ACC112 (cell line): ENCODE measurements at regions not wholly inside any gene's neighbourhood (a gene's known extent, or its start where the extent isn't known, plus 50 kb on each side); places are given as distances from the start of the nearest gene placed in this dataset.
"Not testable (repeated sequence)": the region's sequence is repeated elsewhere in the genome, so short reads cannot be mapped to it uniquely, and the experiment has no call there.

Experiments
- H2AFZ ChIP-seq: fragments of 200-600 bp; sonication (generic); one replicate; pipeline ENCODE4 v1.6.0; 2017; ENCODE audit warnings: antibody characterized with exemption, low read length; ENCODE audit not compliant: unreplicated experiment
- H3K27ac ChIP-seq: fragments of 200-600 bp; sonication (generic); 2 replicates; pipeline ENCODE4 v1.5.1; 2014; ENCODE audit warnings: low read depth, mild to moderate bottlenecking, antibody characterized with exemption, low read length, moderate library complexity
- H3K27me3 ChIP-seq: fragments of 200-600 bp; sonication (generic); 2 replicates; pipeline ENCODE4 v1.6.1; 2014; ENCODE audit warnings: mild to moderate bottlenecking, antibody characterized with exemption, low read length, moderate library complexity, mixed read lengths; ENCODE audit not compliant: insufficient read depth
- H3K36me3 ChIP-seq: fragments of 200-600 bp; sonication (generic); 2 replicates; pipeline ENCODE4 v1.6.1; 2016; ENCODE audit warnings: mild to moderate bottlenecking, antibody characterized with exemption, low read length, moderate library complexity, mixed read lengths; ENCODE audit not compliant: insufficient read depth
- H3K4me1 ChIP-seq: fragments of 200-600 bp; sonication (generic); one replicate; pipeline ENCODE4 v1.6.1; 2016; ENCODE audit warnings: low read length, mixed read lengths; ENCODE audit not compliant: insufficient read depth, unreplicated experiment, control insufficient read depth
- H3K4me3 ChIP-seq: fragments of 200-600 bp; sonication (generic); 2 replicates; pipeline ENCODE4 v1.5.1; 2014; ENCODE audit warnings: mild to moderate bottlenecking, low read depth, low read length
- H3K79me2 ChIP-seq: fragments of 200-600 bp; sonication (generic); one replicate; pipeline ENCODE4 v1.6.0; 2016; ENCODE audit warnings: low read length; ENCODE audit not compliant: control insufficient read depth, unreplicated experiment, insufficient read depth

DNA sequence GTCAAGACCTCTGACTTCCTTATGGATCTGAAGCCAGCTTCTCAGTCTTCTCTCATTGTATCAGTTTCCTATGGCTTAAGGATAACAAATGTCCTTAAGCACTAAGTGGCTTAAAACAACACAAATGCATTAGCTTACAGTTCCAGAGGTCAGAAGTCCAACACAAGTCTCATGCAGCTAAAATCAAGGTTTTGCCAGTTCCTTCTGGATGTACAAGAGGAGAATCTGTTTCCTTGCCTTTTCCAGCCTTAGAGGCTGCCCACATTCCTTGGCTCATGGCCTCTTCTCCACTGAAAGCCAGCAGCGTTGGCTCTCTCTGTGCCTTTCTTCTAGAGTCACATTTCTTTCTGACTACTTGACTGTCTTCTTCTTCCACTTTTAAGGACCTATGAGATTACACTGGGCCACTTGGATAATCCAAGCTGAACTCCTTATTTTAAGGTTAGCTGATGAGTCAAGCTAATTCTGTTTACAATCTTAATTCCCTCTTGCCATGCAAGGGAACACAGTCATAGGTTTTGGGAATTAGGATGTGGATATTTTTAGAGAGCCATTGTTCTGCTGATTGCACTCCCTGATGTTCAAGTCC, 179.0 kb downstream of the BCAS1 start:
- Histone ChIP-seq H2AFZ (no peak overlapping the region), H3K27ac (peak overlapping the region; percentile 58), H3K79me2 (no peaks in the 10 kb centered on the region)

GRCh38 chr20:53890443-53891305, 179.7 kb downstream of the BCAS1 start:
- Histone ChIP-seq H3K79me2 (no peaks in the 10 kb centered on the region), H3K36me3 (no peaks in the 10 kb centered on the region), H3K27me3 (no peaks in the 10 kb centered on the region), H2AFZ (peak overlapping the region; percentile 57), H3K27ac (peak overlapping the region; percentile 58), H3K4me1 (peaks cover 31% of the 10 kb centered on the region), H3K4me3 (no peak overlapping the region)

More for the DNA sequence above, 179.0 kb downstream of the BCAS1 start:
- Histone ChIP-seq H3K4me3 (no peak overlapping the region), H3K27me3 (no peaks in the 10 kb centered on the region), H3K4me1 (peaks cover 31% of the 10 kb centered on the region), H3K36me3 (no peaks in the 10 kb centered on the region)

GRCh38 chr20:53889411-53890148, 180.8 kb downstream of the BCAS1 start:
- Histone ChIP-seq H3K4me3 (no peak overlapping the region), H3K27ac (no peak overlapping the region), H3K4me1 (peaks cover 36% of the 10 kb centered on the region), H3K27me3 (no peaks in the 10 kb centered on the region), H2AFZ (no peak overlapping the region), H3K36me3 (no peaks in the 10 kb centered on the region), H3K79me2 (no peaks in the 10 kb centered on the region)

- no peak overlapping the region for H2AFZ ChIP-seq
- peaks cover 37% of the 10 kb centered on the region for H3K4me1 ChIP-seq
- H3K79me2 ChIP-seq: no peaks in the 10 kb centered on the region
- no peaks in the 10 kb centered on the region for H3K27me3 ChIP-seq
- H3K36me3 ChIP-seq: no peaks in the 10 kb centered on the region
- no peak overlapping the region for H3K27ac ChIP-seq
- H3K4me3 ChIP-seq: no peak overlapping the region
Observed at GRCh38 chr20:53888951-53889350, 181.4 kb downstream of the BCAS1 start.

DNA sequence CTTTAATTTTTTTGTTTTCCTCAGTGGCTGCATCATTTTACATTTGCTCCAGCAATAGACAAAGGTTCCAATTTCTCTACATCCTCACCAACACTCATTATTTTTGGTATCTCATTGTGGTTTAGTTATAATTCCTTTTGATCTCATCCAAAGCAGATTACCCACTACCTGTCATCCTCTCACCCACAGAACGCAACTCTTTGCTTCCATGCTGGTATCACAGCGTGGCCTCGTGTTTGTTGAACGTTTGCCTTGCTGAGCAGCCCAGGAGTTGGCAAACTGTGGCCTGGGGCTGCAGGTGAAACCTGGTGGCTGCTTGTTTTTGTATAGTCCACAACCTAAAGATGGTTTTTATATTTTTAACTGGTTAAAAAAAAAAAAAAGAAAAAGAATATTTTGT, 181.9 kb downstream of the BCAS1 start:
- no peaks in the 10 kb centered on the region for H3K79me2 ChIP-seq
- H2AFZ ChIP-seq: no peak overlapping the region
- H3K4me3 ChIP-seq: no peak overlapping the region
- H3K4me1 ChIP-seq: peaks cover 39% of the 10 kb centered on the region
- no peak overlapping the region for H3K27ac ChIP-seq
- H3K27me3 ChIP-seq: no peaks in the 10 kb centered on the region
- no peaks in the 10 kb centered on the region for H3K36me3 ChIP-seq

DNA sequence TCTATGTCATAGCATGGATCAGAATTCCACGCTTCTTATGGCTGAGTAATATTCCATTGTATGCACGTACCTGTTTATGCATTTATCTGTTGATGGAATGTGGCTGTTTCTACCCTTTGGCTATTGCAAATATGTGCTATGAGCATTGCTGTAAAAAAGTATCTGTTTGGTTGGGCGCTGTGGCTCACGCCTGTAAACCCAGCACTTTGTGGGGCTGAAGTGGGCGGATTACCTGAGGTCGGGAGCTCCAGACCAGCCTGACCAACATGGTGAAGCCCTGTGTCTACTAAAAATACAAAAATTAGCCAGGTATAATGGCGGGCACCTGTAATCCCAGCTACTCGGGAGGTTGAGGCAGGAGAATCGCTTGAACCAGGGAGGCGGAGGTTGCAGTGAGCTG, 182.4 kb downstream of the BCAS1 start:
- H3K27me3 ChIP-seq: no peaks in the 10 kb centered on the region
- H3K27ac ChIP-seq: no peak overlapping the region
- H3K79me2 ChIP-seq: no peaks in the 10 kb centered on the region
- H2AFZ ChIP-seq: no peak overlapping the region
- peaks cover 39% of the 10 kb centered on the region for H3K4me1 ChIP-seq
- no peaks in the 10 kb centered on the region for H3K36me3 ChIP-seq
- H3K4me3 ChIP-seq: no peak overlapping the region

DNA sequence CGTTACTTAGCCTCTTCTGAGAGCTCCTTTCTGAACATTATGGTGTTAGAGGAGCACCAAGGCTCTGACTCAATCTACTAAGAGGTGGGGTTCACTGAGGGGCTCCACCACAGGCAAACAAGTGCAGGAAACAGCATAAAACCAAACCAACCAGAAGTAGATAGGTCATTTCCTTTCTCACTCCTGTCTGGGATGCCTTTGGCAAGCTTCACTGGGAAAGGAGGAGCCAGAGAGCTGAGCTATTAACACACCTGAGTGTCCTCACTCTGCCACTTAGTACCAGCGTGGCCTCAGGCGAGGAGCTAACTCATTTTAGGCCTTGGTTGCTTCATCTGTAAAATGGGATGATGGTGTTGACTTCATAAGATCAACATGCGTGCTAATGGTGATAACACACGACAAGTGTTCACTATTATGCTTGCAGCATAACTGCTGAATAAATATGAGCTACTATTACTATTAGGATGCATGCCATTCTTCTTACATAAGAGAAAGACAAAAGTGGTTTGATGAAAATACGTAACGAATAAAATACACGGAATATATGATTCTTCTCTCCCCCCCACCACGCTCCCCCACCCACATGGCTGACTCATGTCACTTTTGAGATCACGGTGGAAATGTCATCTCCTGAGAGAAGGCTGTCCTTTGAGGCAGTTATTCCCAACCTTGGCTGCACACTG, 185.4 kb downstream of the BCAS1 start:
- peaks cover 16% of the 10 kb centered on the region for H3K4me1 ChIP-seq
- no peaks in the 10 kb centered on the region for H3K79me2 ChIP-seq
- no peaks in the 10 kb centered on the region for H3K36me3 ChIP-seq
- H3K27ac ChIP-seq: no peak overlapping the region
- no peaks in the 10 kb centered on the region for H3K27me3 ChIP-seq
- no peak overlapping the region for H3K4me3 ChIP-seq
- H2AFZ ChIP-seq: no peak overlapping the region

DNA sequence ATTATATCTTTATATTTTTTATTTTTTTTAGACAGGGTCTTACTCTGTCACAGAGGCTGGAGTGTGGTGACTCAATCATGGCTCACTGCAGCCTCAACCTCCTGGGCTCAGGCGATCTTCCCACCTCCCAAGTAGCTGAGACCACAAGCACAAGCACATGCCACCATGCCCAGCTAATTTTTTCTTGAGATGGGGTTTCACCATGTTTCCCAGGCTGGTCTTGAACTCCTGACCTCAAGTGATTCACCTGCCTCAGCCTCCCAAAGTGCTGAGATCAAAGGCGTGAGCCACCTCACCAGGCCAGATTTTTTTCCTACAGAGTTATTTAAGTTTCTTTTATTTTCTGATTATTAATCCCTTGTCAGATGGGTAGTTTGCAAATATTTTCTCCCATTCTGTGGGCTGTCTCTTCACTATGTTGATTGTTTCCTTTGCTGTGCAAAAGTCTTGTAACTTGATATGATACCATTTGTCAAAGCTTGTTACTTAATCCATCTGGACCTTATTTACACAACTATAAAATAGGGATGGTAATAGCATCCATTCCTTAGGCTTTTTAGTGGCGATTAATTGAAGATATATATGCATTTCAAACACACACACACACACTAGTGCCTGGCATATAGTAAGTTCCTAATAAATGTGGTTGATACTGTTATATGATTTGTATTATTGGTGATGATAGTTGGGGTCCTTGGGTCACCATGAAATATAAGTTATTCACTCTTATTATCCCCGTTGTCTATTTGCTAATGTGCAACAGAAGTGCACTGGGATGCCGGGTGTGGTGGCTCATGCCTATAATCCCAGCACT, 187.1 kb downstream of the BCAS1 start:
- H3K36me3 ChIP-seq: no peaks in the 10 kb centered on the region
- H2AFZ ChIP-seq: no peak overlapping the region
- H3K27ac ChIP-seq: peak overlapping the region; percentile 37; the same call in 1 of the 2 replicates
- peaks cover 16% of the 10 kb centered on the region for H3K4me1 ChIP-seq
- no peaks in the 10 kb centered on the region for H3K27me3 ChIP-seq
- H3K79me2 ChIP-seq: no peaks in the 10 kb centered on the region
- H3K4me3 ChIP-seq: no peak overlapping the region

- H2AFZ ChIP-seq, H3K79me2 ChIP-seq, H3K4me3 ChIP-seq, H3K27me3 ChIP-seq, H3K36me3 ChIP-seq: not testable (repeated sequence)
- H3K27ac ChIP-seq: peak overlapping the region; percentile 37; the same call in 1 of the 2 replicates
- peaks cover 16% of the 10 kb centered on the region for H3K4me1 ChIP-seq
Observed at GRCh38 chr20:53882438-53882986, 187.9 kb downstream of the BCAS1 start.
